T-helper 9 cell (primary cell): ENCODE measurements at regions not wholly inside any gene's neighbourhood (a gene's known extent, or its start where the extent isn't known, plus 50 kb on each side); places are given as distances from the start of the nearest gene placed in this dataset.

Experiments
- DNase-seq: peaks from one replicate; pipeline ENCODE4 v3.0.0-alpha.2; 2020

- no peak for DNase-seq
Observed at GRCh38 chr9:38224941-38225340, 155.9 kb upstream of the SHB start.

GRCh38 chr9:38216572-38216971 lies 147.5 kb upstream of the SHB start:
- DNase-seq = no peak

DNA sequence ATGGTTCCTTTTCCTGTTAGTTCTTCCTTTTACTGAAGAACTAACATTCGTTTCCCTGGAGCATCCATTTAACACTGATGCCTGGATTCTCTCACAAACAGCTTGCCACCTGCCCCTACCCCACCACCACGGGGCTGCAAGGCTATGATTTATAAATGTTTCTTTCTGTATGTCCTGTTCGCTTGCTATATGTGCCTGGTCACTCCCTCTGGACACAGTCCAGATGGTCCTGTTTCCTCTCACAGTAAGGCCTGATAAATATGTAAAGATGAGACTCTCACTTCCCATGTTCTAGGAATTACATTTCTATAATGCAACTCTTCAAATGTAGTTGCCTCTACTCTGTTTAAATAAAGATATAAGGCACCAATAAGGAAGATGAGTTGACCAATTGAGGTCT lies 146.4 kb upstream of the SHB start:
- DNase-seq = no peak

DNA sequence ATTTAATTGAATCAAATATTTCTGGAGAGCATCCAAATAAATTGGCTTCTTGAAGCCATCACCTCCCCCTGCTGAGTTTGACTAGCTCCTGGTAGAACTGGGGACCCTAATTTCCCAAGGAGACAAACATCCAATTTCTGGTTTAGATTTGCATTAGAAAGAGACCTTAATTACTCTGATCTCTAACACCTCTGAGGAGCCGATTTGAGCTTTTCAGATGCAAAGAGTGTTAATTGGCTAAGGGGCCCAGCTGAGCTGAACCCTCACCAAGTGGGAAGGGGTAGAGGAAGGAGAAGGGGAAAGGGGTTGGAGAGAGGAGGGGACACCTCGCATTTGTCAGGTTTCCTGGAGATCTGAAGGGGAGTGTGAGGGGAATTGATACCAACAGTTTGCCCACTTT lies 145.4 kb upstream of the SHB start:
- DNase-seq = no peak

- DNase-seq = no peak
Observed at GRCh38 chr9:38213631-38214299, 144.7 kb upstream of the SHB start.

DNA sequence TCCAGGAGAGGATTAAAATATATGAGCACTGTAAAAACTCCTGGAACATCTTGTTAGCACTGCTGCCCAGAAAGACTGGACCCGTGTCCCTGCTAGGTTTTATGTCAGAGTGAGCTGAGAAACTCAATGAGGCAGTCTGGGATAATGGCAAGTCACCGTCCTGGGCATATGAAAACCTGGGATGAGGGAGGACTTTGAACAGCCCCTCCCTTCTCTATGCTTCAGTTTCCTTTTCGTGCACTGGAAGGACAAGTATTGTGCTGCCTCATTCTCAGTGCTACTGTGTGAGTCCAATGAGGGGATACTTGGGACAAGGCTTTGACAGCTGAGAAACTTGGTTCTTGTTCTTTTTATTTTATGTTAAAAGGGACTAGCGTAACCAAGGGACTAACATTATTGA lies 143.0 kb upstream of the SHB start:
- no peak for DNase-seq

- no peak for DNase-seq
Observed at GRCh38 chr9:38211002-38211401, 142.0 kb upstream of the SHB start.

- DNase-seq = no peak
Observed at GRCh38 chr9:38208206-38208901, 139.3 kb upstream of the SHB start.

DNA sequence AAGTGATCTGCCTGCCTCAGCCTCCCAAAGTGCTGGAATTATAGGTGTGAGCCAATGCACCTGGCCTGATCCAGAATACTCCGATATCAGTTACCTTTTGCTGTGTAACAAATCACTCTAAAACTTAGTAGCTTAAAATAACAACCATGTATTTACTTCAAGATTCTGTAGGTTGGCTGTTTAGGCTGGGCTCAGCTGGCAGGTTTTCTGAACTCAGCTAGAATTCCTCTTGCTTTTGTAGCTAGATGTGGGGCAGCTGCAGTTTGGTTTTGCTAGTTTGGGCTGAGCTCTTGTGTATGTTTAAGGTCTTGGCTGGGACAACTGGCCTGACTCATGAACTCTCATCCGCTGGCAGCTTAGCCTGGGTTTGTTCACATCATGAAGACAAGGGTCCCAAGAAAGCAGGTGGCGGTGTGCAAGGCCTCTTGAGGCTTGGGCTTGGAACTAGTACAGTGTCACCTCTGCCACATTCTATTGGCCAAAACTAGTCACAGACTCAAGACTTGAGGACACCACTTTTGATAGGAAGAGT lies 138.3 kb upstream of the SHB start:
- no peak for DNase-seq

DNA sequence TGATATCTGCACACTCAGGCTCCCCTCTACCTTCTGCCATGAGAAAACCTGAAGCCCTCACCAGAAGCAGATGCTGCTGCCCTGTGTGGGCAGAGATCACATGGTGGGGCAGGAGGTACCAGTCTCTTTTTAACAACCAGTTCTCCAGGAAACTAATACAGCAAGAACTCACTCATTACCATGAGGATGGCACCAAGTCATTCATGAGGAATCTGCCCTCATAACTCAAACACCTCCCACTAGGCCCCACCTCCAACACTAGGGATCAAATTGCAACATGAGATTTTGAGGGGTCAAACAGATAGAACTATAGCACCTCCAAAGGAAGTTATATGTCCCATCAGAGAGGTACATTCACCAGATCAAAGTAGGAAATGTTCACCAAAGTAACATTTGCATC lies 136.3 kb upstream of the SHB start:
- no peak for DNase-seq

DNA sequence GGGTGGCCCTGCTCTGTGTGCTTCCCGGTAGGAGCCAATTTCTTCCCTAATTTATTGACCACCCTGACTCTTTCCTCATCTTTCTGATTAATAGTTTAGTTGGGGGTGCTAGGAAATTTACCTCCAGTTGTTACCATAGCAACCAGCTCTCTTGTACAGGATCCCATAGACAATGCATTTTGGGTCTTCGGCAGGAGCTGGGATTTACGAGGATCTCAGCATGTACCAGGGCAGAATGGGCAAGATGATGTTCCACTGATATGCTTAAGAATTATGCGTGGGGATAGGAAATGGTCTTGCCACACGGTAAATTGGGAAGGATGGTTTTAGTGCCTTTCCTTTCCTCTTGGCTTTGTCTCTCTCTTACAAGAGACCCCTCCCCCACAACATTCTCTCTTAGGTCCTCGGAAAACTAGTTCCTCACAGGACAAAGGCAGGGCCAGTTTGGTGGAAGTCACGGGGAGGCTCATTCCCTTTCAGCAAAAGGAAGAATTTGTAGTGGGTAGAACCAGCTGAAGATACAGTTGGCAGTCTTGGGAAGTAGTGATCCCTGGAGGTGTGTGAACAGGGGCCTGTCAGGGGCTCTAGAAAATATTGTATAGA lies 133.4 kb upstream of the SHB start:
- DNase-seq = no peak

- no peak for DNase-seq
Observed at GRCh38 chr9:38201844-38202243, 132.8 kb upstream of the SHB start.

DNA sequence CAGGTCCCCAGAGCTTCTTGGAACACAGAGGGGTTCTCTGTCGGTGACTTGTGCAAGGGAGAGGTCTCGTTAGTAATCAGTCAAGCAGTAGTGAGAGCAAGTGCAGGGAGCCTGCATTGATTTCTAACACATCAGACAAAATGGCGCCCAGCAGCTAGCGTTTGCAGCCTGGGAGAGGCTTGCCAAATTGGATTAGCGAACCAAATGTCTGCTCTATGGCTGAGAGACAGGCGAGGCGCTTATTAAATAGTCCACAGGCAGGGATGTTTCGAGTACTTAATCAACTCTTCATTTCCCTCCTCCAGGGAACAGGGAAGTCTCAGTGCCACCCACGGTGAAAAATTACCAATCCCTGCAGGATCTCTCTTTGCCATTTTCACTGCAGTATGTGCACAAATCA lies 131.4 kb upstream of the SHB start:
- DNase-seq = no peak

DNA sequence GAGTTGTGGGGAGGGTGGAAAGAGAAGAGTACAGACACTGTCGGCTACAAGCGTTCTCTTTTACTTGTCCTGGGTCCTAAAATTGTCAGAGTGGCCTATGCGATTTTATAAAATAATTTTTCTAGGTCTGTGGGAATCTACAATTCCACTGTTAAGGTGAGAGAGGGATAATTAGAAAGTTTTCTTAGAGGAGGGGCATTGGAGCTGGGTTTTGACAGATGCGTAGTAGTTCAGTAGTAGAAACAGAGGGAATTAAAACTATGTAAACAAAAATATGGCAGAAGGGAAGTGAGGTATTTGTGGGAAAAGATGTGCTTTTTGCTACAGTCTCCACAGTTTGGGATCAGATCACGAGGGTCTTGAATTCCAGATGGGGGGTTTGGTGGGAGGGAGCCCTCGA lies 129.1 kb upstream of the SHB start:
- no peak for DNase-seq

GRCh38 chr9:38196714-38197113 lies 127.7 kb upstream of the SHB start:
- DNase-seq = no peak

DNA sequence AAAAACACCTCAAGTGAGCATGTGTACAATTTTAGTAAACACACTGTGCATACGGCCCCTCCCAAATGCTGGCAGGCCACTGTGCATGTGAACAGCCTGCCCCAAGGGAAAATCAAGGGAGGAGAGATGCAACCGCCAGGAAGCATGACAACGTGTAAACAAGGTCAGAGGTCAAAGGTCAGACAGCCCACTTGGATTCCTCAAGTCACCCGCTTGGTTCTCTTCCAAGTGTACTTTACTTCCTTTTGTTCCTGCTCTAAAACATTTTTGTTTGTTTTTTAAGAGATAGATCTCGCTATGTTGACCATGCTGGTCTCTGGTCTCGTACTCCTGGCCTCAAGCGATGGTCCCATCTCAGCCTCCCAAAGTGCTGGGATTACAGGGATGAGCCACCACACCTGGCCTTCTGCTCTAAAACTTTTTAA lies 126.7 kb upstream of the SHB start:
- no peak for DNase-seq

GRCh38 chr9:38194870-38195269 lies 125.8 kb upstream of the SHB start:
- DNase-seq = no peak

DNA sequence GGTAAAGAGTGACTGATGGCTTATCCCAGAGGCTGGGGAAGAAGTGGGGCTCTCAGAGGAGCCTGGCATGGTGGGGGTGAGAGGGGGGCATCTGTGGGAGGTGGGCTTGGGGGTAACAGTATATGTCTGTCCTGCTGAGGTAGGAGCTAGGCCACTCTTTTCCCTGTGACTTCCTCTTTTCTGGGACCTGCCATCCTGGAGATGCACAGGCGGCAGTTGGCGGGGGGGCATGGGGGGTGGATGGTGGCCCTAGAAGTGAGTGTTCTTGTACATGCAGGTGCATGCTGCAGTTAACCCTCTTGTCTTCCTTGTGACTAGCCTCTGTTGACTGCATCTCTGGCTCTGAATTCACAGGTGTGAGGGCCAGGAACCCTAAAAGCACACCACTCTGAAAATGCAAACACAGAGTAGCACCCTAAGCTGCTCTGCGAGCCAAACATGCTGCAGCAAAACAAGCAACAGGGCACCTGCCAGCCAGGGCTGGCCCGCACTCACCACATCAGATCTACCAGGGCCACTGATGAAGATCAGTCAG lies 123.8 kb upstream of the SHB start:
- DNase-seq = no peak

DNA sequence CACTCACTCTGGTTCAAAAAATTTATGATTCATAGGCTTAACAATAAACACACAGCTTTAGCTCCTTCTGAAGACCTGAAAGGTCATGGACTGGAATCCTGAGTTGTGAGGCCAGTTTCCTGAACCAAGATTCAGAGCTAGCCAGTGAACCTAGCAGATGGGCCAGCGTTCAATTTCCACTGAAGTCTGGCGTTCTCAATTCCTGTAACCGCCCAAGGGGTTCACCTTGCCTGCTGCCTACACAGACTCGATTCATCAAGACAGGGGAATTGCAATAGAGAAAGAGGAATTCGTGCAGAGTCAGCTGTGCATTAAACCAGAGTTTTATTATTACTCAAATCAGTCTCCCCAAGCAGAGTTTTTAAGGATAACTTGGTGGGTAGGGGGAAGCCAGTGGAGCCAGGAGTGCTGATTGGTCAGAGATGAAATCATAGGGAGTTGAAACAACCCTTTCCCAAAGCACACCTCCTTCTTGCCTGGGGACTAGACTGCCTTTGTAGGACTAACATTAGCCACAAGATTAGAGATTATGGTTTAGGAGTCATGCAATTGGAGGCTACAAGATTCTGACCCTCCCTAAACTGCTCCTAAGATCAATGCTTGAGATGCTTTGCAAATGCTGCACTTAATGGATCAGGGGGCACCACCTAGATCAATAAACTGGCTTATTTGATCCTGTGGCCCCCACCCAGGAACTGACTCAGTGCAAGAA lies 117.5 kb upstream of the SHB start:
- DNase-seq = no peak

DNA sequence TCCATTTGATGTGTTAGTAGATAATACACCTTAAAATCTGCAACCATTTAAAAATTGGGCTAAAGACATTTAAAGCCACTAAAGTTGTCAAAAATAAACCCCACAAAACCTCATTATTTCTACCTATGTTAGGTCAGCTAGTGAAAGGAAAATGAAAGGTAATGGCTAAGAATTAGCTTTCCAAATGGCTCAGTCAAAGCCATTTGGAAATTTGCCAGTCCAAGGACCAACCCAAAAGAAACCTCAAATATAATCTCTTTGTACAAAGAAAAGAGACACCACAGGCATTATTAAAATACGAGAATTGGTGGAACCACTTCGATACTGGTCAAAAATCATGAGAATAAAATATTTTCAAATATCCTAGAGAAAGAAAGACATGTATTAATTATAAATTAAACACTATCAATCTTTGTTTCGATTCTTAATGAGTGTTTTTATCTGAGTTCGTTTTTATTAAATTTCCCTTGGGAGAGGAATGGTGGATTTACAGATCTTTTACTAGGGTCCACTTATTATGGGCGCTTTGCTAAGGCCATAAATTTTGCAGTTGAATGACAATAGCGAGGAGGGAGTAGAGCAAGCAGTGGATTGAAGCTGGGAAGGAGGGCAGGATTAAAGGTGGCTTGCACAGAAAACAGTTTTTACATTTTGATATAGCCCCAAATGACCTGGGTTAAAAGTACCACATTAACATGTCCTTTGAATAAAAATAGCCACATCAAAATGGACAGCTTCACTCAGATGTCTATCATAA lies 116.8 kb upstream of the SHB start:
- DNase-seq = no peak

GRCh38 chr9:38183994-38184568 lies 115.1 kb upstream of the SHB start:
- DNase-seq = no peak

- DNase-seq = no peak
Observed at GRCh38 chr9:38182321-38182720, 113.3 kb upstream of the SHB start.
